Mesenchymal stem cell (in vitro differentiated cells and primary cell): ENCODE measurements at regions not wholly inside any gene's neighbourhood (a gene's known extent, or its start where the extent isn't known, plus 50 kb on each side); places are given as distances from the start of the nearest gene placed in this dataset.

Source experiments
- DNase-seq: peaks from one replicate; pipeline ENCODE4 v3.0.0-alpha.2; 2013
- H2AFZ ChIP-seq: one replicate; pipeline ENCODE4 v1.6.1; 2013; ENCODE audit warnings: low read depth, mild to moderate bottlenecking, control low read depth, inconsistent platforms, low read length, moderate library complexity
- H2AK5ac ChIP-seq: 2 replicates; pipeline ENCODE4 v1.6.1; 2013; ENCODE audit warnings: low read length, moderate library complexity, mild to moderate bottlenecking, inconsistent platforms; ENCODE audit not compliant: severe bottlenecking
- H2BK120ac ChIP-seq: one replicate; pipeline ENCODE4 v1.6.1; 2013; ENCODE audit warnings: low read depth, mild to moderate bottlenecking, inconsistent platforms, low read length, moderate library complexity
- H2BK12ac ChIP-seq, 2 experiments: one replicate each; pipeline ENCODE4 v1.6.1; 2013; ENCODE audit warnings: inconsistent platforms in 2 of 2, low read length in 2 of 2, mild to moderate bottlenecking in 2 of 2, moderate library complexity in 2 of 2, control low read depth in 1 of 2
- H2BK15ac ChIP-seq: one replicate; pipeline ENCODE4 v1.6.1; 2013; ENCODE audit warnings: mild to moderate bottlenecking, low read depth, inconsistent platforms; ENCODE audit not compliant: poor library complexity, severe bottlenecking
- H2BK5ac ChIP-seq: 2 replicates; pipeline ENCODE4 v1.6.1; 2013; ENCODE audit warnings: low read depth, mild to moderate bottlenecking, low read length, control low read depth, inconsistent platforms; ENCODE audit not compliant: poor library complexity, severe bottlenecking
- H3K14ac ChIP-seq, 2 experiments: one replicate each; pipeline ENCODE4 v1.6.1; 2013; ENCODE audit warnings: inconsistent platforms in 2 of 2, low read length in 2 of 2, control low read depth in 1 of 2, mild to moderate bottlenecking in 1 of 2, moderate library complexity in 1 of 2
- H3K18ac ChIP-seq, 2 experiments: one replicate each; pipeline ENCODE4 v1.6.1; 2013; ENCODE audit warnings: inconsistent platforms in 2 of 2, low read length in 2 of 2, control low read depth in 1 of 2, low read depth in 1 of 2, mild to moderate bottlenecking in 1 of 2
- H3K23ac ChIP-seq, 2 experiments: one replicate each; pipeline ENCODE4 v1.6.1; 2013; ENCODE audit warnings: inconsistent platforms in 2 of 2, low read length in 2 of 2, mild to moderate bottlenecking in 2 of 2, moderate library complexity in 2 of 2, control low read depth in 1 of 2
- H3K27ac ChIP-seq: 2 replicates; pipeline ENCODE4 v1.5.1; 2013; ENCODE audit warnings: mild to moderate bottlenecking, moderate library complexity, low read length, control low read depth, inconsistent platforms; ENCODE audit not compliant: poor library complexity, severe bottlenecking
- H3K27me3 ChIP-seq, 2 experiments: 2 replicates each; pipeline versions ENCODE4 v1.6.1 to v1.7.0; 2013; ENCODE audit warnings: low read length in 2 of 2, mild to moderate bottlenecking in 2 of 2, moderate library complexity in 2 of 2, control low read depth in 1 of 2, inconsistent platforms in 1 of 2; ENCODE audit not compliant: control insufficient read depth in 1 of 2, insufficient read depth in 1 of 2
- H3K36me3 ChIP-seq, 2 experiments: 2 replicates each; pipeline versions ENCODE4 v1.6.1 to v1.7.0; 2013; ENCODE audit warnings: low read length in 2 of 2, control low read depth in 1 of 2, inconsistent platforms in 1 of 2, low read depth in 1 of 2, mild to moderate bottlenecking in 1 of 2; ENCODE audit not compliant: insufficient read depth in 2 of 2, control insufficient read depth in 1 of 2
- H3K4ac ChIP-seq, 2 experiments: one replicate each; pipeline ENCODE4 v1.6.1; 2013; ENCODE audit warnings: inconsistent platforms in 2 of 2, low read length in 2 of 2, mild to moderate bottlenecking in 2 of 2, moderate library complexity in 2 of 2, control low read depth in 1 of 2, low read depth in 1 of 2
- H3K4me1 ChIP-seq: 2 replicates; pipeline ENCODE4 v1.6.1; 2013; ENCODE audit warnings: low read depth, low read length, control low read depth; ENCODE audit not compliant: control insufficient read depth, insufficient read depth
- H3K4me2 ChIP-seq: 2 replicates; pipeline ENCODE4 v1.6.1; 2013; ENCODE audit warnings: low read length, mild to moderate bottlenecking, inconsistent platforms; ENCODE audit not compliant: poor library complexity, severe bottlenecking
- H3K4me3 ChIP-seq, 2 experiments: 2 replicates each; pipeline versions ENCODE4 v1.5.1 to v1.7.0; 2013; ENCODE audit warnings: low read length in 2 of 2, mild to moderate bottlenecking in 2 of 2, control low read depth in 1 of 2, low read depth in 1 of 2; ENCODE audit not compliant: insufficient read depth in 1 of 2
- H3K79me1 ChIP-seq: replicated peaks from 2 replicates; pipeline ENCODE4 v1.6.1; 2013; ENCODE audit warnings: mild to moderate bottlenecking, control low read depth, low read length, inconsistent platforms; ENCODE audit not compliant: poor library complexity, severe bottlenecking
- H3K9ac ChIP-seq: 2 replicates; pipeline ENCODE4 v1.7.0; 2013; ENCODE audit warnings: mild to moderate bottlenecking, low read length, moderate library complexity
- H3K9me3 ChIP-seq: 2 replicates; pipeline ENCODE4 v1.7.0; 2013; ENCODE audit warnings: mild to moderate bottlenecking, low read length; ENCODE audit not compliant: control insufficient read depth
- H4K8ac ChIP-seq: one replicate; pipeline ENCODE4 v1.6.1; 2013; ENCODE audit warnings: inconsistent platforms, mild to moderate bottlenecking, low read length, moderate library complexity
- H4K91ac ChIP-seq: one replicate; pipeline ENCODE4 v1.6.1; 2013; ENCODE audit warnings: mild to moderate bottlenecking, low read length, inconsistent platforms
- WGBS: methylation state at CpG from one replicate; pipeline ENCODE4 v1.1.7; 2013; ENCODE audit warnings: mixed read lengths; 5-methylcytosine and 5-hydroxymethylcytosine counted together

DNA sequence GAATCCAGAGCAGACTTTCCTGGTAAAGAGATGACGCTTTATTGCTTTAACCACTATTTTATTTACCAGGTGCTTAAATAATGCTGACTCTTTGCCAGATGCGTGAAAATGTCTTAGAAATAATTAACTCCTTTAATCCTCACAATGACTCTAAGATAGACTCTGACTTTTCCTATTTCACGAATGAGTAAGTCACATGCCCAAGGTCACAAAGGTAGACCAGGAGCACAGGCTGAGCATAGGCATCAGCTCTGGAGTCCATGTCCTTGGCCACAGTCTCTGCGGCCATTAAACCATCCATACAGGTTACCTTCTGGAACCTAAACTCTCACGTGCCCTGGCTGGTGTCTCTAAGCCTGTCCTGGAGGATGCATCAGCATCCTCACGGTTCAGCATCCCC is 87.3 kb downstream of the ERCC5 start:
- Histone ChIP-seq H2AFZ (no peak overlapping the region), H3K14ac (no peak overlapping the region), H3K4me3 (no peak overlapping the region), H3K4me1 (no peaks in the 10 kb centered on the region), H3K27ac (no peak overlapping the region), H2BK12ac (no peak overlapping the region), H3K23ac (no peak overlapping the region), H3K4ac (no peak overlapping the region), H2AK5ac (no peak overlapping the region), H3K79me1 (no peaks in the 10 kb centered on the region), H2BK5ac (no peak overlapping the region), H4K91ac (no peak overlapping the region), H3K4me2 (no peak overlapping the region), H4K8ac (no peak overlapping the region), H3K18ac (no peak overlapping the region), H3K9ac (no peak overlapping the region), H2BK15ac (no peak overlapping the region), H2BK120ac (no peak overlapping the region), H3K9me3 (no peaks in the 10 kb centered on the region), H3K27me3 (no peaks in the 10 kb centered on the region), H3K36me3 (no peaks in the 10 kb centered on the region)
- no peak for DNase-seq
- 83% methylated on average over 6 of the region's 6 CpGs for WGBS

- Histone ChIP-seq H3K4me2 (no peak overlapping the region), H3K27ac (no peak overlapping the region), H2BK15ac (no peak overlapping the region), H3K14ac (no peak overlapping the region), H3K23ac (no peak overlapping the region), H3K36me3 (no peaks in the 10 kb centered on the region), H2AFZ (no peak overlapping the region), H4K8ac (no peak overlapping the region), H2BK120ac (no peak overlapping the region), H3K9me3 (no peaks in the 10 kb centered on the region), H3K9ac (no peak overlapping the region), H3K4me1 (peaks cover 1% of the 10 kb centered on the region), H2BK12ac (no peak overlapping the region), H4K91ac (no peak overlapping the region), H3K4me3 (no peak overlapping the region), H2BK5ac (no peak overlapping the region), H3K79me1 (no peaks in the 10 kb centered on the region), H3K27me3 (no peaks in the 10 kb centered on the region), H3K4ac (no peak overlapping the region), H2AK5ac (no peak overlapping the region), H3K18ac (no peak overlapping the region)
- no CpG with 5 or more reads among the region's 4 CpGs for WGBS
- DNase-seq: no peak
Observed at GRCh38 chr13:102932331-102932730, 86.5 kb downstream of the ERCC5 start.

GRCh38 chr13:102930566-102930965 is 84.7 kb downstream of the ERCC5 start:
- Histone ChIP-seq H3K18ac (no peak overlapping the region), H2BK120ac (no peak overlapping the region), H2AK5ac (no peak overlapping the region)

GRCh38 chr13:102928941-102929675 is 83.3 kb downstream of the ERCC5 start:
- H3K23ac ChIP-seq: no peak overlapping the region
- no peaks in the 10 kb centered on the region for H3K9me3 ChIP-seq
- H4K8ac ChIP-seq: no peak overlapping the region
- DNase-seq: no peak
- H2BK120ac ChIP-seq: no peak overlapping the region
- H3K14ac ChIP-seq: no peak overlapping the region
- no peak overlapping the region for H3K4me3 ChIP-seq
- H3K9ac ChIP-seq: no peak overlapping the region
- H2AFZ ChIP-seq: no peak overlapping the region
- no peak overlapping the region for H3K18ac ChIP-seq
- H2BK15ac ChIP-seq: no peak overlapping the region
- H4K91ac ChIP-seq: no peak overlapping the region
- no peak overlapping the region for H2BK12ac ChIP-seq
- H3K4me2 ChIP-seq: no peak overlapping the region
- no peak overlapping the region for H3K4ac ChIP-seq
- H3K4me1 ChIP-seq: peaks cover 3% of the 10 kb centered on the region
- WGBS: 86% methylated on average over 8 of the region's 9 CpGs
- no peaks in the 10 kb centered on the region for H3K79me1 ChIP-seq
- H2BK5ac ChIP-seq: no peak overlapping the region
- no peaks in the 10 kb centered on the region for H3K36me3 ChIP-seq
- no peak overlapping the region for H3K27ac ChIP-seq
- no peak overlapping the region for H2AK5ac ChIP-seq
- no peaks in the 10 kb centered on the region for H3K27me3 ChIP-seq

More at GRCh38 chr13:102930566-102930965, 84.7 kb downstream of the ERCC5 start:
- H3K4ac ChIP-seq: no peak overlapping the region
- no peak overlapping the region for H3K14ac ChIP-seq
- no peak for DNase-seq
- no peak overlapping the region for H3K4me3 ChIP-seq
- H3K23ac ChIP-seq: no peak overlapping the region
- H2BK5ac ChIP-seq: no peak overlapping the region
- H3K4me2 ChIP-seq: no peak overlapping the region
- H2BK15ac ChIP-seq: no peak overlapping the region
- H2BK12ac ChIP-seq: no peak overlapping the region
- H3K9me3 ChIP-seq: no peaks in the 10 kb centered on the region
- H4K8ac ChIP-seq: no peak overlapping the region
- no peaks in the 10 kb centered on the region for H3K27me3 ChIP-seq
- no peak overlapping the region for H2AFZ ChIP-seq
- H3K79me1 ChIP-seq: no peaks in the 10 kb centered on the region
- WGBS: 56% methylated on average over 3 of the region's 3 CpGs
- no peak overlapping the region for H3K9ac ChIP-seq
- peaks cover 3% of the 10 kb centered on the region for H3K4me1 ChIP-seq
- H3K27ac ChIP-seq: no peak overlapping the region
- no peak overlapping the region for H4K91ac ChIP-seq
- no peaks in the 10 kb centered on the region for H3K36me3 ChIP-seq
